Prostate gland (tissue), 2 donors: ENCODE measurements at regions not wholly inside any gene's neighbourhood (a gene's known extent, or its start where the extent isn't known, plus 50 kb on each side); places are given as distances from the start of the nearest gene placed in this dataset.

Experiments used
- DNase-seq: peaks from one replicate; pipeline ENCODE4 v3.0.0-alpha.2; 2019; ENCODE audit warnings: low spot score
- H3K27ac ChIP-seq, 2 donors: fragments of 200-600 bp; sonication (generic); 2 replicates each; pipeline ENCODE4 v1.5.1; 2017 to 2019
- H3K27me3 ChIP-seq: fragments of 200-600 bp; sonication (generic); replicated peaks from 2 replicates; pipeline ENCODE4 v1.5.1; 2019; ENCODE audit not compliant: insufficient read depth
- H3K36me3 ChIP-seq, 2 donors: fragments of 200-600 bp; sonication (generic); 1 replicate in 1 of 2; 2 replicates in 1 of 2; pipeline versions ENCODE4 v1.5.1 to v1.8.1; 2017 to 2019
- H3K4me1 ChIP-seq: fragments of 200-600 bp; sonication (generic); replicated peaks from 2 replicates; pipeline ENCODE4 v1.5.1; 2019
- H3K4me3 ChIP-seq, 2 donors: fragments of 200-600 bp; sonication (generic); 2 replicates each; pipeline ENCODE4 v1.5.1; 2017 to 2019
- H3K9me3 ChIP-seq: fragments of 200-600 bp; sonication (generic); 2 replicates; pipeline ENCODE4 v1.5.1; 2017
- POLR2A ChIP-seq: fragments of 450-650 bp; IDR thresholded peaks from one replicate; pipeline ENCODE4 v1.6.1; 2016; ENCODE audit warnings: antibody characterized with exemption, mild to moderate bottlenecking
- POLR2AphosphoS5 ChIP-seq: sonication (generic); formaldehyde crosslinking; IDR thresholded peaks from one replicate; pipeline ENCODE4 v1.6.1; 2017; ENCODE audit warnings: antibody characterized with exemption
- WGBS: methylation state at CpG from one replicate; pipeline ENCODE4 v1.1.5; 2018; 5-methylcytosine and 5-hydroxymethylcytosine counted together
- intact Hi-C: fragments of 100-400 bp; cut with DNase I; formaldehyde crosslinking; loops from one replicate; pipeline ENCODE4 v1.14.2; 2022
- TF ChIP-seq, protein P1 (sequence below), 4 experiments: fragments of 200-600 bp in 2 of 4; fragments of 450-650 bp in 2 of 4; sonication (generic) in 2 of 4; IDR thresholded peaks; 1 replicate in 3 of 4; 2 replicates in 1 of 4; pipeline ENCODE4 v1.5.1; 2016 to 2019; ENCODE audit warnings: antibody characterized with exemption in 4 of 4, mild to moderate bottlenecking in 2 of 4, moderate library complexity in 2 of 4

DNA sequence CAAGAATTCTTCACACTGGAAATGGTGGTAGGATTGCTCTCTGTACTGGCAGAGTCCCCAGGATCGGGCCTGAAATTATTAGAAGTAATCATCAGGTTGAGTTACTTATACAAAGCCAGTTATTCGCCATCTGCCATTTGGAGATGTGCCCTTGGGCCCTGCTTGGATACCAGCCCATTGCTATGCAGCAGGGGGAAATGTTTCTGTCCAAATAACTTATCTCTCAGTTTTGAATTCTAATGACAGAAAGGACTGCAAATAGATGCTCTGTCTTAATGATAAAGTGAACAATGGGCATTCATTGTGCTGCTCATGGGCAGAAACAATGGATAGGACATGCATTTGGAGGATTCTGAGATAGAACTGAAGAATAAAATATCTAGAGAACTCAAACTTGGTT is 139.1 kb upstream of the PELI2 start:
- no peak for TF ChIP-seq POLR2AphosphoS5
- no peak for TF ChIP-seq POLR2A
- TF ChIP-seq, protein P1, sequence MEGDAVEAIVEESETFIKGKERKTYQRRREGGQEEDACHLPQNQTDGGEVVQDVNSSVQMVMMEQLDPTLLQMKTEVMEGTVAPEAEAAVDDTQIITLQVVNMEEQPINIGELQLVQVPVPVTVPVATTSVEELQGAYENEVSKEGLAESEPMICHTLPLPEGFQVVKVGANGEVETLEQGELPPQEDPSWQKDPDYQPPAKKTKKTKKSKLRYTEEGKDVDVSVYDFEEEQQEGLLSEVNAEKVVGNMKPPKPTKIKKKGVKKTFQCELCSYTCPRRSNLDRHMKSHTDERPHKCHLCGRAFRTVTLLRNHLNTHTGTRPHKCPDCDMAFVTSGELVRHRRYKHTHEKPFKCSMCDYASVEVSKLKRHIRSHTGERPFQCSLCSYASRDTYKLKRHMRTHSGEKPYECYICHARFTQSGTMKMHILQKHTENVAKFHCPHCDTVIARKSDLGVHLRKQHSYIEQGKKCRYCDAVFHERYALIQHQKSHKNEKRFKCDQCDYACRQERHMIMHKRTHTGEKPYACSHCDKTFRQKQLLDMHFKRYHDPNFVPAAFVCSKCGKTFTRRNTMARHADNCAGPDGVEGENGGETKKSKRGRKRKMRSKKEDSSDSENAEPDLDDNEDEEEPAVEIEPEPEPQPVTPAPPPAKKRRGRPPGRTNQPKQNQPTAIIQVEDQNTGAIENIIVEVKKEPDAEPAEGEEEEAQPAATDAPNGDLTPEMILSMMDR (IDR thresholded peaks at IDR 0.05): no peak

DNA sequence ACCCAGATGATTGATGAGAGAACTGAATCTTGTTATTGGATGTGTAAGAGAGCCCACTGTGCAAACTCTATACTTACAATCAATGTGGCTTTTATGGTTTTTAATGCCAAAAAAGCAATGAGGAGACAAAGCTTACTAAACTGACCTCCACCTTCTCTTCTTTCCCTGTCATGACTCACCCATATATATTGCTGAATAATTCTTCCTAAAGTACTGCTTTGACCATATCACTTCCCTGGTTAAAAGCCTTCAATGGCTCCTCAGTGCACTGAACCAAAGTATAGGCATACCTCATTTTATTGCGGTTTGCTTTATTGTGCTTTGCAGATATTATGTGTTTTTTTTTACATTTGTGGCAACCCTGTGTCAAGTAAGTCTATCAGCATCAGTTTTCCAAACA is 138.4 kb upstream of the PELI2 start:
- Histone ChIP-seq H3K27me3 (no peaks in the 10 kb centered on the region), H3K27ac (no peak overlapping the region), H3K4me1 (no peaks in the 10 kb centered on the region), H3K9me3 (no peaks in the 10 kb centered on the region), H3K4me3 (no peak overlapping the region), H3K36me3 (no peaks in the 10 kb centered on the region)
- TF ChIP-seq, protein P1 (IDR thresholded peaks at IDR 0.05): no peak
- TF ChIP-seq POLR2AphosphoS5 (no peak), POLR2A (no peak)
- WGBS: 97% methylated on average over 1 of the region's 1 CpG
- no peak for DNase-seq
- intact Hi-C loops: no loop called here

More for the DNA sequence above, 139.1 kb upstream of the PELI2 start:
- DNase-seq: no peak
- no peak overlapping the region for H3K27ac ChIP-seq
- no peaks in the 10 kb centered on the region for H3K9me3 ChIP-seq
- H3K27me3 ChIP-seq: no peaks in the 10 kb centered on the region
- no peaks in the 10 kb centered on the region for H3K4me1 ChIP-seq
- WGBS: 59% methylated on average over 2 of the region's 2 CpGs
- intact Hi-C loops: no loop called here
- no peak overlapping the region for H3K4me3 ChIP-seq
- no peaks in the 10 kb centered on the region for H3K36me3 ChIP-seq

DNA sequence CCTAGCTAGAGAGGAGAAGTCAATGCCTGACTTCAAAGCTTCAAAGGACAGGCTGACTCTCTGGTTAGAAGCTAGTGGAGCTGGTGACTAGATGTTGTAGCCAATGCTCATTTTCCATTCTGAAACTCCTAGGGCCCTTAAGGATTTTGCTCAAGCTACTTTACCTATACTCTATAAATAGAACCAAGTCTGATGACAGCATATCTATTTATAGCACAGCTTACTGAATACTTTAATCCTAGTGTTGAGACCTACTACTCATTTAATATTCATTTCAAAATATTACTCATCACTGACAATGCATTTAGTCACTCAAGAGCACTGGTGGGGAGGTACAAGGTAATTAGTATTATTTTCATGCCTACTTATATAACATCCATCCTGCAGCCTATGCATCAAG is 137.2 kb upstream of the PELI2 start:
- H3K9me3 ChIP-seq: no peaks in the 10 kb centered on the region
- no peaks in the 10 kb centered on the region for H3K4me1 ChIP-seq
- H3K4me3 ChIP-seq: no peak overlapping the region
- TF ChIP-seq POLR2AphosphoS5 (no peak), POLR2A (no peak)
- TF ChIP-seq, protein P1 (IDR thresholded peaks at IDR 0.05): no peak
- no peaks in the 10 kb centered on the region for H3K27me3 ChIP-seq
- intact Hi-C loops: no loop called here
- DNase-seq: no peak
- H3K36me3 ChIP-seq: no peaks in the 10 kb centered on the region
- no peak overlapping the region for H3K27ac ChIP-seq

DNA sequence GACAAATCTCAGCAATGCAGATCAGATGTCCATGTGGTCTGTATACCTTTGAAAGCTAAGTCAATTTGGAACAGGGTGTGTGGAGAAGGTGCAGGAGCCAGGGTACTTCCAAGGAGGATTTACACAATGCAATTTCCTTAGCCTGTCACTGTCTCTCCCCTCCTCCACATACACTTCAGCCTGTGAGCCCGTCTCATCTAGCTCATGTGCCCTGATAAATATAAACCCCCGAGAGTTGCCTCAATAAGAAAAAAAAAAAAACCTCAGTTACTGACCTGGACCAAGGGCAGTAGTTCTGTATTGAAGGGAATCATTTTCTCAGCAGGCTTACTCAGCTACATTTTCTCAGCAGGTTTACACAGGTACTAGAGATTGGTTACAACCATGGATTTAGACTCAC is 132.1 kb upstream of the PELI2 start:
- no peak for TF ChIP-seq POLR2A
- TF ChIP-seq, protein P1 (IDR thresholded peaks at IDR 0.05): no peak
- no peak for TF ChIP-seq POLR2AphosphoS5
- no peaks in the 10 kb centered on the region for H3K9me3 ChIP-seq
- no peaks in the 10 kb centered on the region for H3K4me1 ChIP-seq
- intact Hi-C loops: no loop called here
- no peaks in the 10 kb centered on the region for H3K36me3 ChIP-seq
- no peaks in the 10 kb centered on the region for H3K27me3 ChIP-seq
- DNase-seq: no peak
- no peak overlapping the region for H3K4me3 ChIP-seq
- 51% methylated on average over 2 of the region's 2 CpGs for WGBS
- no peak overlapping the region for H3K27ac ChIP-seq

DNA sequence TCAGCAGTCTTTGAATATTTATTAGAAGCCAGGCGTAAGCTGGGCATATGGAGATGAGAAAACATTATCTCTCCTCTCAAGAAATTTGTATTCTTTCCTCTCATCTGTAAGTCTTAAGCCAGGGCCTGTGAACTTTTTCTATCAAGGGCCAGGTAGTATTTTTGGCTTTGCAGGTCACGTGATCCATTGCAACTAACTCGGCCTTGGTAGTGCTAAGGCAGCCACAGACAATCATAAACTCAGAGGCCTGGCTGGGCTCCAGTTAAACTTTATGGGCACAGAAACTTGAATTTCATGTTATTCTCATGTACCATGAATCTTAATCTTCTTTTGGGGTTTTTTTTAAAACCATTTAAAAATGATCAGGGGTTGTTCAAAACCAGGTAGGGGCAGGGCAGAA is 117.4 kb upstream of the PELI2 start:
- no peaks in the 10 kb centered on the region for H3K27me3 ChIP-seq
- WGBS: 57% methylated on average over 3 of the region's 3 CpGs

More for the DNA sequence above, 117.4 kb upstream of the PELI2 start:
- Histone ChIP-seq H3K4me3 (no peak overlapping the region), H3K36me3 (no peaks in the 10 kb centered on the region), H3K27ac (no peak overlapping the region), H3K9me3 (no peaks in the 10 kb centered on the region), H3K4me1 (no peaks in the 10 kb centered on the region)
- no peak for DNase-seq
- TF ChIP-seq POLR2AphosphoS5: no peak
- TF ChIP-seq POLR2A: no peak
- TF ChIP-seq, protein P1 (IDR thresholded peaks at IDR 0.05): no peak
- intact Hi-C loops: no loop called here
